HCT116 (cell line): ENCODE measurements at regions not wholly inside any gene's neighbourhood (a gene's known extent, or its start where the extent isn't known, plus 50 kb on each side); places are given as distances from the start of the nearest gene placed in this dataset.

Experiments
- ATAC-seq: fragments of 200-7000 bp; cut with Tn5 transposase; 2 replicates; pipeline ENCODE4 v1.9.1; 2020; ENCODE audit warnings: mild to moderate bottlenecking, moderate library complexity
- BruUV-seq: library from RNA; stranded (reverse); fragments of 400-500 nt; replicated peaks from 2 replicates; lab custom pipeline; 2021; lab: Mats Ljungman, UMichigan
- CTCF ChIA-PET: fragments of 300-600 bp; sonication (Branson Sonifier 250); formaldehyde crosslinking; loops from one replicate; lab custom pipeline; 2021; ENCODE audit warnings: antibody characterized with exemption; lab: Charles Lee
- POLR2A ChIA-PET: fragments of 300-600, 350-600 bp; sonication (Branson Sonifier 250); formaldehyde crosslinking; loops from one replicate; lab custom pipeline; 2021; ENCODE audit warnings: antibody characterized with exemption; lab: Charles Lee
- RAD21 ChIA-PET, 2 experiments: fragments of 300-600 bp; sonication (Branson Sonifier 250); formaldehyde crosslinking; loops; one replicate each; lab custom pipeline; 2023; ENCODE audit warnings: low total read pairs in 2 of 2; ENCODE audit not compliant: uncharacterized antibody in 2 of 2, unreplicated experiment in 2 of 2, low non-redundant PET in 1 of 2; lab: Charles Lee
- DNase-seq: peaks from one replicate; pipeline ENCODE4 v3.0.0-alpha.2; 2010; ENCODE audit warnings: low read depth, low spot score
- H2AFZ ChIP-seq: fragments of 200-600 bp; shearing (Covaris generic), sonication (generic); 2 replicates; pipeline ENCODE4 v1.6.1; 2017; ENCODE audit warnings: low read depth, mixed run types, mixed read lengths, antibody characterized with exemption, low read length; ENCODE audit not compliant: poor library complexity, severe bottlenecking
- H3K27ac ChIP-seq: 2 replicates; pipeline ENCODE4 v1.5.1; 2012; ENCODE audit warnings: low read depth, low read length
- H3K27me3 ChIP-seq: fragments of 200-600 bp; sonication (generic); 2 replicates; pipeline ENCODE4 v1.6.1; 2016; ENCODE audit warnings: mixed run types, low read length, mixed read lengths; ENCODE audit not compliant: insufficient read depth
- H3K36me3 ChIP-seq, 2 experiments: fragments of 200-500 bp in 1 of 2; fragments of 200-600 bp in 1 of 2; sonication (Bioruptor generic) in 1 of 2; sonication (generic) in 1 of 2; 2 replicates each; pipeline versions ENCODE4 v1.5.1 to v1.6.1; 2014 to 2016; ENCODE audit warnings: low read length in 2 of 2, inconsistent platforms in 1 of 2, mixed read lengths in 1 of 2, mixed run types in 1 of 2; ENCODE audit not compliant: insufficient read depth in 2 of 2, control insufficient read depth in 1 of 2
- H3K4me1 ChIP-seq, 2 experiments: fragments of 200-600 bp in 1 of 2; sonication (generic) in 1 of 2; 2 replicates each; pipeline versions ENCODE4 v1.5.1 to v1.6.1; 2012 to 2017; ENCODE audit warnings: low read length in 2 of 2, inconsistent platforms in 1 of 2, mild to moderate bottlenecking in 1 of 2, mixed read lengths in 1 of 2, mixed run types in 1 of 2, moderate library complexity in 1 of 2; ENCODE audit not compliant: insufficient read depth in 2 of 2, control insufficient read depth in 1 of 2
- H3K4me2 ChIP-seq: fragments of 200-600 bp; sonication (generic); 2 replicates; pipeline ENCODE4 v1.6.1; 2017; ENCODE audit warnings: mixed run types, low read length, mixed read lengths
- H3K4me3 ChIP-seq, 2 experiments: fragments of 200-600 bp in 1 of 2; sonication (generic) in 1 of 2; replicated peaks in 1 of 2; 2 replicates each; pipeline ENCODE4 v1.5.1; 2011 to 2016; ENCODE audit warnings: low read length in 2 of 2, control low read depth in 1 of 2, low read depth in 1 of 2, mild to moderate bottlenecking in 1 of 2, mixed read lengths in 1 of 2, mixed run types in 1 of 2
- H3K79me2 ChIP-seq: fragments of 200-600 bp; sonication (generic); 2 replicates; pipeline ENCODE4 v1.6.1; 2017; ENCODE audit warnings: mild to moderate bottlenecking, mixed run types, low read length, moderate library complexity, mixed read lengths; ENCODE audit not compliant: insufficient read depth
- H3K9ac ChIP-seq: fragments of 200-600 bp; sonication (generic); 2 replicates; pipeline ENCODE4 v1.6.1; 2016; ENCODE audit warnings: low read length, mixed read lengths
- H3K9me2 ChIP-seq: fragments of 200-600 bp; sonication (generic), shearing (Covaris generic); 2 replicates; pipeline ENCODE4 v1.6.1; 2017; ENCODE audit warnings: mixed run types, mild to moderate bottlenecking, moderate library complexity; ENCODE audit not compliant: insufficient read depth
- H3K9me3 ChIP-seq, 2 experiments: fragments of 200-500 bp in 1 of 2; fragments of 200-600 bp in 1 of 2; sonication (Bioruptor generic) in 1 of 2; sonication (generic) in 1 of 2; 2 replicates each; pipeline ENCODE4 v1.6.1; 2014 to 2017; ENCODE audit warnings: low read length in 2 of 2, mixed read lengths in 2 of 2, inconsistent platforms in 1 of 2, low read depth in 1 of 2, mild to moderate bottlenecking in 1 of 2, mixed run types in 1 of 2, moderate library complexity in 1 of 2; ENCODE audit not compliant: control insufficient read depth in 1 of 2, insufficient read depth in 1 of 2
- H4K20me1 ChIP-seq: fragments of 200-600 bp; sonication (generic), shearing (Covaris generic); 2 replicates; pipeline ENCODE4 v1.6.1; 2017; ENCODE audit warnings: mixed run types, mild to moderate bottlenecking, moderate library complexity; ENCODE audit not compliant: insufficient read depth
- CBX3 ChIP-seq: IDR thresholded peaks from 2 replicates; pipeline ENCODE4 v1.6.1; 2012; ENCODE audit warnings: low read depth
- CEBPB ChIP-seq: IDR thresholded peaks from 2 replicates; pipeline ENCODE4 v1.6.1; 2012; ENCODE audit warnings: low read depth
- CTCF ChIP-seq, 3 experiments: fragments of 200-600 bp in 1 of 3; sonication (generic) in 1 of 3; IDR thresholded peaks in 2 of 3; conservative IDR thresholded peaks in 1 of 3; 2 replicates each; pipeline ENCODE4 v1.5.1; 2012 to 2017; ENCODE audit warnings: low read depth in 2 of 3, low read length in 2 of 3, antibody characterized with exemption in 1 of 3, borderline replicate concordance in 1 of 3, control low read depth in 1 of 3, mild to moderate bottlenecking in 1 of 3, mixed read lengths in 1 of 3, mixed run types in 1 of 3, moderate library complexity in 1 of 3; ENCODE audit not compliant: insufficient read depth in 1 of 3
- ELF1 ChIP-seq: IDR thresholded peaks from 2 replicates; pipeline ENCODE4 v1.6.1; 2012; ENCODE audit warnings: low read depth, borderline replicate concordance
- EZH2phosphoT487 ChIP-seq: fragments of 200-600 bp; IDR thresholded peaks from 2 replicates; pipeline ENCODE4 v1.6.1; 2018; ENCODE audit warnings: antibody characterized with exemption, borderline replicate concordance
- FOSL1 ChIP-seq: IDR thresholded peaks from 2 replicates; pipeline ENCODE4 v1.6.1; 2012; ENCODE audit warnings: low read depth
- JUND ChIP-seq: IDR thresholded peaks from 2 replicates; pipeline ENCODE4 v1.6.1; 2012
- POLR2AphosphoS5 ChIP-seq: IDR thresholded peaks from 2 replicates; pipeline ENCODE4 v1.6.1; 2011; ENCODE audit warnings: mild to moderate bottlenecking, low read depth, low read length, moderate library complexity
- REST ChIP-seq: IDR thresholded peaks from 2 replicates; pipeline ENCODE4 v1.6.1; 2012; ENCODE audit warnings: low read depth
- SIN3A ChIP-seq: IDR thresholded peaks from 2 replicates; pipeline ENCODE4 v1.6.1; 2012; ENCODE audit warnings: low read depth
- SRF ChIP-seq: IDR thresholded peaks from 2 replicates; pipeline ENCODE4 v1.6.1; 2012; ENCODE audit warnings: low read depth
- YY1 ChIP-seq: IDR thresholded peaks from 2 replicates; pipeline ENCODE4 v1.6.1; 2011; ENCODE audit warnings: low read length, low read depth, moderate library complexity, mild to moderate bottlenecking; ENCODE audit not compliant: insufficient replicate concordance; ENCODE audit errors: extremely low read depth
- ZNF274 ChIP-seq: fragments of 200-500 bp; sonication (Bioruptor generic); IDR thresholded peaks from 2 replicates; pipeline ENCODE4 v1.6.1; 2014; ENCODE audit warnings: mild to moderate bottlenecking, low read depth, low read length, inconsistent platforms
- intact Hi-C: fragments of 100-400 bp; cut with micrococcal nuclease; formaldehyde crosslinking; loops from 2 replicates; pipeline ENCODE4 v1.10.0; 2022
- TF ChIP-seq, protein P1 (sequence below): IDR thresholded peaks from 2 replicates; pipeline ENCODE4 v1.6.1; 2011; ENCODE audit warnings: mild to moderate bottlenecking, low read length, moderate library complexity; ENCODE audit not compliant: insufficient replicate concordance; ENCODE audit errors: extremely low read depth

GRCh38 chr5:18977880-18978279, 1010.1 kb downstream of the CDH18 start:
- H3K9ac ChIP-seq = no peak overlapping the region
- DNase-seq = no peak
- no peaks in the 10 kb centered on the region for H4K20me1 ChIP-seq
- no peak overlapping the region for H3K27ac ChIP-seq
- H3K4me3 ChIP-seq = no peak overlapping the region
- TF ChIP-seq SRF (no peak), EZH2phosphoT487 (no peak), POLR2AphosphoS5 (no peak), JUND (no peak), REST (no peak), CEBPB (no peak), ELF1 (no peak), CBX3 (no peak), FOSL1 (no peak), ZNF274 (no peak), YY1 (no peak), CTCF (IDR thresholded peaks at IDR 0.05 in 2 of 3, conservative IDR thresholded peaks at IDR 0.05 in 1 of 3; ENCODE audit: borderline replicate concordance in 1 of 3, insufficient read depth in 1 of 3, low read depth in 2 of 3, low read length in 2 of 3) (no peak), SIN3A (no peak)
- TF ChIP-seq, protein P1, sequence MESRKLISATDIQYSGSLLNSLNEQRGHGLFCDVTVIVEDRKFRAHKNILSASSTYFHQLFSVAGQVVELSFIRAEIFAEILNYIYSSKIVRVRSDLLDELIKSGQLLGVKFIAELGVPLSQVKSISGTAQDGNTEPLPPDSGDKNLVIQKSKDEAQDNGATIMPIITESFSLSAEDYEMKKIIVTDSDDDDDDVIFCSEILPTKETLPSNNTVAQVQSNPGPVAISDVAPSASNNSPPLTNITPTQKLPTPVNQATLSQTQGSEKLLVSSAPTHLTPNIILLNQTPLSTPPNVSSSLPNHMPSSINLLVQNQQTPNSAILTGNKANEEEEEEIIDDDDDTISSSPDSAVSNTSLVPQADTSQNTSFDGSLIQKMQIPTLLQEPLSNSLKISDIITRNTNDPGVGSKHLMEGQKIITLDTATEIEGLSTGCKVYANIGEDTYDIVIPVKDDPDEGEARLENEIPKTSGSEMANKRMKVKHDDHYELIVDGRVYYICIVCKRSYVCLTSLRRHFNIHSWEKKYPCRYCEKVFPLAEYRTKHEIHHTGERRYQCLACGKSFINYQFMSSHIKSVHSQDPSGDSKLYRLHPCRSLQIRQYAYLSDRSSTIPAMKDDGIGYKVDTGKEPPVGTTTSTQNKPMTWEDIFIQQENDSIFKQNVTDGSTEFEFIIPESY = no peak
- ChIA-PET RAD21 (no interaction called here), POLR2A (no interaction called here), CTCF (no interaction called here)
- no peak overlapping the region for H3K4me2 ChIP-seq
- no peaks in the 10 kb centered on the region for H3K36me3 ChIP-seq
- intact Hi-C loops = no loop called here
- H2AFZ ChIP-seq = no peak overlapping the region
- no TSS peak for BruUV-seq
- no peak for ATAC-seq
- no peaks in the 10 kb centered on the region for H3K4me1 ChIP-seq
- H3K9me3 ChIP-seq = peaks cover 12 to 17% of the 10 kb centered on the region in 2 experiments; a peak in 3 of 4 replicates
- H3K27me3 ChIP-seq = no peaks in the 10 kb centered on the region
- H3K9me2 ChIP-seq = no peaks in the 10 kb centered on the region
- H3K79me2 ChIP-seq = no peaks in the 10 kb centered on the region
